Cerebellar nuclear complex (tissue), 1 donor: ENCODE measurements at regions not wholly inside any gene's neighbourhood (a gene's known extent, or its start where the extent isn't known, plus 50 kb on each side); places are given as distances from the start of the nearest gene placed in this dataset.

Source experiments
- DNase-seq, 2 experiments: peaks; one replicate each; lab custom pipeline; 2025; lab: John Stamatoyannopoulos, UW

DNA sequence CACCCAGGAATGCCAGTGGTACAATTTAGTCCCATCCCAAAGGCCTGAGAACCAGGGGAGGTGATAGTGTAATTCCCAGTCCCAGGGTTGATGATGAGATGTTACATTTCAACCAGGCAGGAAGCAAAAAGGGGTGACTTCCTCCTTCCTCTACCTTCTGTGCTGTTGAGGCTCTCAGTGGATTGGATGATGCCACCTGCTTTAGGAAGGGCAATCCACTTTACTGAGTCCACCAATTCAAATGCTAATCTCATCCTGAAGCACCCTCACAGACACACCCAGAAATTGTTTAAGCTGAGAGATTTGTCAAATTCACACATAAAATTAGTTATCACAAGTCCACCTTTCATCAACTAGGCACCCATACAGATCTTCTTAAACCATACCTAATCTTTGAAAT lies 418.5 kb upstream of the GOLIM4 start:
- DNase-seq: no peak

- no peak for DNase-seq
Measured at GRCh38 chr3:168512802-168513201, 417.1 kb upstream of the GOLIM4 start.

GRCh38 chr3:168511428-168512014 lies 415.8 kb upstream of the GOLIM4 start:
- DNase-seq: no peak

GRCh38 chr3:168506589-168506988 lies 410.9 kb upstream of the GOLIM4 start:
- no peak for DNase-seq

DNA sequence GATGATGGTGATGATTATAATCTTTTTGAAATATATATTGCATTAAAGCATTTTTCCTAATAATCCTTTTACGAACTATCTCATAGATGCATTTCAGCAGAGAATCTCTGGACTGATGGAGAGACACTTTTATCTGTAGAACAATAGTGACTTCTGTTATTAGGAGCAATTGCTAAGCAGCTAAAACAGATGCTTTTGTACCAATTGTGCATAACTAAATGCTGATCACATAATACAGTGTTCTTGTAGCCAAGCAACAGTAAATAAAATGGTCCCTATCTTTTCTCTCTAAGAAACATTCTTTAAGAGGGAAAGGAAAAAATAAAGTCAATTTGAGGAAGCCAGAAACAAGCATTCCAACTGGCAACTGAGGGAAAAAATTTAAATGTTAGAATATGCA lies 405.8 kb upstream of the GOLIM4 start:
- DNase-seq: no peak

GRCh38 chr3:168498194-168498593 lies 402.5 kb upstream of the GOLIM4 start:
- no peak for DNase-seq

DNA sequence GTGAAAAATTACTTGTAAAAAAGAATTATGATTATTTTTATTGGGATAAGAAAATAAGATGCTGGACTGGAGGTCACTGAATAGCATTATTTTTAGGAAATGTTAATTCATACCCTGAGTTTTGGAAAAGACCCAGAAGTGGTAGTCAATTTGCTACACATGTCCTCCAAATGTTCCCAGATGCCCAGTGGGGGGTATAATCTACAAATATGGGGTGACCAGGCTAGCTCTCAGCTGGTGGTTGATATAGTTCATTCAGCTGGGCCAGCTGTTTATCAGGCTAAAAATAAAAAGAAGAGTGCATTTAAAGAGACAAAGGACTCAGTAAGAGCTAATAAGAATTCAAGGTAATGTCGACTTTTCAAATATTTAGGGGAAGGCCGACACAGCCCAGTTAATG lies 402.0 kb upstream of the GOLIM4 start:
- DNase-seq: no peak

DNA sequence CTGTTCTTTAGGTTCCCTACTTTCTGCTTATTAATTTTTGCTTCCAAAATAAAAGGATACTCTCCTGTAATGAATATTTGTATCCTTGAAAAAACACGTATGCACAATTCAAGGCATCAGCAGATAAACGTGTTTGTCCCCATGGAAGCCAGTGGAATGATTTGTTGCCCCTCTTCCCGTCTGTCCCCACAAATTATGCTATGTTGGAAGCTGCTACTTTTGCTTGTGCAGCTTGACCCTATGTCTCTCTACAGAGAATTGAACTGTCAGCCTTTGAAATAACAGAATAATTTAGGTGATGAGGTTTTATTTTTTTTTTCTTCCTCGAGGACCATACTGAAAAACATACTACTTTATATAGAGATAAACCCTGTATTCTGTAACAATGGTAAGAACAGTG lies 401.5 kb upstream of the GOLIM4 start:
- no peak for DNase-seq

- no peak for DNase-seq
Measured at GRCh38 chr3:168495932-168496331, 400.2 kb upstream of the GOLIM4 start.

DNA sequence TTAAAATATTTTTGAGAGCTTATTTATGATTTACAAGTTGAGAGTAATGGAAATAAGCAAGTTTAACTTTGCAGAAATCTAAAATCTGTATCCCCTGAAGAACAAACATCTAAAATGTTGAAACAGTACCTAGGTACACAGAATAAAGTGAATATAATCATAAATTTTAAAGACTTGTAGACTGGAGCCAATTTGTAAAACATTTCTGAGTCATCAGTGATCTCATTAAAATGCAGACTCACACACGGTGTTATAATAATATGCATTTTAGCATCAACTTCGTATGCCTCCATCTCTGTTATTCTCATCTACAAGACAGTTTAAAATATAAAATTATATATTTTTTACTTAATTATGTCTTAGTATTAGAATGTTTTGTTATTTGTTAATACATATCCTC lies 399.5 kb upstream of the GOLIM4 start:
- DNase-seq: no peak

DNA sequence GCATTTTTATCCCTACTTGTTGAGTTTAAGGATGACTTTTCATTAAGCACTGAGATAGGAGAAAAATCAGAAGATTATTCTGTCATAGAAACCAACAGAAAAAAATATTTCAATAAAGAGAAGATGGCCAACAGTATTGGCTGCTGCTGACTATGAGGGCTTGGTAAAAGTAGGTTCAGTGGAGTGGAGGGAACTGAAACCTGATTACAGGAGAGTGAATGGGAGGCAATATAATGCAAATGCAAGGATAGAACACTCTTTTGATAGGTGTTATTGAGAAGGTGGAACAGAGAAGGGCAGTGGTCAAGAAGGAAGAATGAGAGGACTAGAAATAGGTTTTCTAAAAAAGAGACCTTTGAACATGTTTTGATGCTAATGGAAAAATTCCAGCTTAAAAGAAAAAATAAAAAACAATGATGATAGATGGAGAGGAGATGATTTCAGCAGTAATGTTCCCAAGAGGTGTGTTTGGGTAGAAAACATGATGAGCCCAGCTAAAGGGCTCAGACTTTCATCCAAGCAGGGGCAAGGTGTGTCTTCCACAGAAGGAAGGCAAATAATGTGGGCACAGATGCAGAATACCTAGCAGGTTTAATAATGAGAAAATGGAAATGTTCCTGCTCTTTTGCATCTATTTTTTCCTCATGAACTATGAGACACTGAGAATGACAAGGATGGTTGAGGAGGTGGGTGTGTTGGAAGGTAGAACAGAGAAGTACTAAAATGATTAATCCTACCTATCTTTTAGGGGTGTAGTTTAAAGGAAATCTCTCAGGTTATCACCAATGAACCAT lies 397.9 kb upstream of the GOLIM4 start:
- DNase-seq: no peak

DNA sequence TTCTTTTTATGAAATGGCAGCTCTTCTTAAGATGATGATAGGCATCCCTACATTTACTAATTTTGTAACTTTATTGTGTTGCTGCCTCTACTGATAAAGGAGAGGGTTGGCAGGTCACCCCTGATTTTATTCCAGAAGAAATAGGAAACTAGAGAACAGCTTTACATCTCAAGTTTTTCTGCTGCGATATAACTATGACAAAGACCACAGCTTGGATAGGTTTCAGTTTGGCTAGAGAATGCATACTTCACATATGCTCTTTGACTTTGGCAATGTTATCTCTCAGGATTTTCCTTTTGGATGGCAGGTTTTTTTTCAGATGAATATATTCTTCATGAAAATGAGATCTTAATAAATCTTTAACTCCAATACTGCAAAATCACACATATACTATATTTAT lies 395.3 kb upstream of the GOLIM4 start:
- no peak for DNase-seq

GRCh38 chr3:168489301-168489700 lies 393.6 kb upstream of the GOLIM4 start:
- no peak for DNase-seq

- no peak for DNase-seq
Measured at GRCh38 chr3:168485936-168486335, 390.2 kb upstream of the GOLIM4 start.

GRCh38 chr3:168476360-168476980 lies 380.7 kb upstream of the GOLIM4 start:
- no peak for DNase-seq

- no peak for DNase-seq
Measured at GRCh38 chr3:168475704-168476103, 380.0 kb upstream of the GOLIM4 start.

DNA sequence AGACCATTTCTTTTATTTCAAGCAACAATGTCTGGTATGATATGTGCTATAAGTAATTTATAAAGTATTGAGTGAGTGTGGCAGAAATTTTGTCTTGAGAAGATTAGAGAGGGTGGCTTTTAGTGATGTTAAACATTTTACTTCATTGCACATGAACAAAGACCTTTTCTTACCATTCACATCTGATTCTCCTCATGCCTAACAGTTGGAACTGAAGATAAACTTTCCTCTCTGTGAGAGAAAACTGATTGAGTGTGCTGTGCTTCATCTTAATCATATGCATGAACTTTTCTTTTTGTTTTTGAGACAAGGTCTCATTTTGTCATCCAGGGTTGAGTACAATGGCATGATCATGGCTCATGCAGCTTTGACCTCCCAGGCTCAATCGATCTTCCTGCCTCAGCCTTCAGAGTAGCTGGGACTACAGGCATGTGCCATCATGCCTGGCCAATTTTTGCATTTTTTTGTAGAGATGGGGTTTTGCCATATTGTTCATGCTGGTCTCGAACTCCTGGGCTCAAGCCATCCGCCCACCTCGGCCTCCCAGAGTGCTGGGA lies 377.7 kb upstream of the GOLIM4 start:
- no peak for DNase-seq

DNA sequence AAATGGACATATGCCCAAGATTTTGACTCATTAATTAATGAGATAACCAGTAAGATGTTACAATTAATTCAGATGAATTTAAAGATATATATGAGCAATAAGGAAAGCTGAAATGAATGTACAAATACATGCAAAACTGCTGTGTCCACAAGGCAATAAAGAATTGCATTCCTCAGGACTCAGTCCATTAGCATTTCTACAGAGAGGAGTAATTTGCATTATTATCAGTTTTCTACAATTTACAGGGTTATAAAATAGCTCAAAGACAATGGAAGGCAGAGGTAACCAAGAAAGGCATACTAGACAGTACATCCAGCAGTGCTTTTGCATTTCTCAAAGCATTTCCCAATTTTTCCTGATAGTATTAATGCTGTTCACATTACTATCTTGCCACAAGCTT lies 377.1 kb upstream of the GOLIM4 start:
- no peak for DNase-seq

GRCh38 chr3:168470380-168470779 lies 374.7 kb upstream of the GOLIM4 start:
- DNase-seq: no peak

GRCh38 chr3:168469436-168469835 lies 373.7 kb upstream of the GOLIM4 start:
- DNase-seq: no peak

DNA sequence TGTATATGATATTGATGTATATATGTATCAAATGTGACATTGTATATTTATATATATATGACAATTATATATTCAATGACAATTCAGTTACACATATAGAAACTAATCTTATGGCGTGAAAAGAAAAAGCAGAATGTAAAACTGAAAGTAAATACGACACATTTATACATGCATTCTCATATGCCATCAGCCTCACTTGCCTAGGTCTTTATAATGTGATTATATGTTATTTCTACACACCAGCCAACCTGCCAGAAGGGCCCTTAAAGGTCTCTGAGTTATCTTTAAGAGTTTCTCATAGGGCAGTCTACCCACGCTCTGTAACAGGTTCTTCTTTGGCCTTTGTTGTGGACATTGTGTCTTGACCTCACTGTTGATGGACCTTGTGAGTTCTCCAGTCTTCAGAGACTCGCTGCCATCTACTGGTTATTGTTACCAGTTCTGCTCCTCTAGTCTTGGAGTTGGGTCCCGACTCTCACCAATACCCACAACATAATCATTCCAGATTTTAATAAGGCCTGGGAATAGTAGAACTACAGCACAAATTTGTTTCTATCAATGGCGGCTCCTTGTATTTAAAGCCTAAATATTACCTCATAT lies 371.5 kb upstream of the GOLIM4 start:
- DNase-seq: no peak

GRCh38 chr3:168461793-168462192 lies 366.1 kb upstream of the GOLIM4 start:
- DNase-seq: no peak
